ENCODE measurements at regions not wholly inside any gene's neighbourhood (a gene's known extent, or its start where the extent isn't known, plus 50 kb on each side); places are given as distances from the start of the nearest gene placed in this dataset.

GRCh38 chr15:36370731-36371112, 208.7 kb upstream of the CDIN1 start:
- Histone ChIP-seq H2AK5ac (ENCODE audit: low read depth, low read length) (no peak overlapping the region), H2AK9ac (replicated peaks; ENCODE audit: low read depth, low read length, poor library complexity) (no peak overlapping the region), H2BK15ac (ENCODE audit: low read depth, low read length) (no peak overlapping the region), H3K4me2 (ENCODE audit: low read depth, low read length) (no peak overlapping the region), H3K79me1 (ENCODE audit: low read depth in 1 of 2, low read length in 2 of 2) (no peaks in the 10 kb centered on the region), H4K20me1 (ENCODE audit: insufficient read depth, low read length) (no peaks in the 10 kb centered on the region), H3K27ac (ENCODE audit: insufficient read depth, low read length) (no peak overlapping the region), H4K8ac (ENCODE audit: low read depth in 2 of 2, low read length in 2 of 2) (no peak overlapping the region), H3K9me3 (ENCODE audit: control insufficient read depth, insufficient read depth, low read length) (no peaks in the 10 kb centered on the region), H3K14ac (replicated peaks; ENCODE audit: low read depth, low read length) (no peak overlapping the region), H3K23ac (ENCODE audit: low read depth, low read length) (no peak overlapping the region), H2AFZ (replicated peaks; ENCODE audit: low read length, poor library complexity) (no peak overlapping the region), H2BK20ac (ENCODE audit: low read depth, low read length) (no peak overlapping the region), H3K56ac (ENCODE audit: extremely low read depth, insufficient read depth, low read length) (no peak overlapping the region; the same call in 1 of the 2 replicates), H3K9ac (ENCODE audit: low read depth, low read length) (no peak overlapping the region), H3K4ac (ENCODE audit: low read depth, low read length) (no peak overlapping the region), H4K5ac (ENCODE audit: low read depth, low read length) (no peak overlapping the region), H2BK5ac (ENCODE audit: low read depth, low read length, poor library complexity, severe bottlenecking) (peak overlapping the region; percentile 96), H2BK120ac (ENCODE audit: low read depth, low read length) (peak overlapping the region; percentile 95; the same call in 1 of the 2 replicates), H4K91ac (ENCODE audit: insufficient read depth, low read depth, low read length) (no peak overlapping the region), H3K4me1 (ENCODE audit: control insufficient read depth, insufficient read depth, low read length) (peaks cover 3% of the 10 kb centered on the region; the same call in 1 of the 2 replicates), H3K9me1 (ENCODE audit: insufficient read depth, low read length) (no peaks in the 10 kb centered on the region), H3K27me3 (ENCODE audit: control insufficient read depth, insufficient read depth, low read length) (no peaks in the 10 kb centered on the region), H3K4me3 (ENCODE audit: insufficient read depth, low read depth, low read length) (no peak overlapping the region), H3K18ac (ENCODE audit: low read depth, low read length) (no peak overlapping the region), H3K36me3 (ENCODE audit: control insufficient read depth, insufficient read depth, low read length) (no peaks in the 10 kb centered on the region)
- peak; percentile 71 for ATAC-seq (ENCODE audit: low read depth)
- in situ Hi-C loops (cut with MboI; ENCODE audit: low sequenced_read_pairs) (no loop called here), intact Hi-C loops (cut with micrococcal nuclease) (no loop called here), dilution Hi-C loops (cut with HindIII; ENCODE audit: low sequenced_read_pairs, unreplicated experiment) (no loop called here)
- no peak for TF ChIP-seq NFE2L2 (IDR thresholded peaks at IDR 0.05; ENCODE audit: low read depth, low read length)
- TF ChIP-seq RCOR1 (IDR thresholded peaks at IDR 0.05; ENCODE audit: insufficient replicate concordance, low read length) = no peak
- no peak; the same call in 1 of the 2 replicates for TF ChIP-seq BHLHE40 (IDR thresholded peaks at IDR 0.05; ENCODE audit: low read depth, low read length)
- TF ChIP-seq FOS (IDR thresholded peaks at IDR 0.05; ENCODE audit: low read depth, low read length) = peak; percentile 63
- TF ChIP-seq SMC3 (IDR thresholded peaks at IDR 0.05; ENCODE audit: low read depth, low read length) = no peak
- TF ChIP-seq MAZ (IDR thresholded peaks at IDR 0.05; ENCODE audit: borderline replicate concordance, low read depth, low read length) = no peak
- TF ChIP-seq CEBPB (IDR thresholded peaks at IDR 0.05; ENCODE audit: low read depth, low read length) = peak; percentile 84
- TF ChIP-seq RFX5 (IDR thresholded peaks at IDR 0.05; ENCODE audit: low read depth, low read length) = no peak
- POLR2A ChIA-PET (ENCODE audit: unreplicated experiment) = interaction anchor here (0.6 kb wide), 1 partner anchor 10 kb away, joined by 4 read pairs; no protein-coding TSS in a partner anchor
- CTCF ChIA-PET = no interaction called here
- BruUV-seq (replicated peaks) = no TSS peak
- peak; percentile 88 for DNase-seq

Measured in IMR-90 (cell line).